KMS-11 (cell line): ENCODE measurements at regions not wholly inside any gene's neighbourhood (a gene's known extent, or its start where the extent isn't known, plus 50 kb on each side); places are given as distances from the start of the nearest gene placed in this dataset.

Experiments
- H2AFZ ChIP-seq: fragments of 200-600 bp; sonication (generic); 2 replicates; pipeline ENCODE4 v1.6.1; 2016; ENCODE audit warnings: antibody characterized with exemption, mixed run types, low read depth
- H3K27ac ChIP-seq: fragments of 200-600 bp; sonication (generic); 2 replicates; pipeline ENCODE4 v1.6.1; 2016; ENCODE audit warnings: mild to moderate bottlenecking, mixed run types
- H3K27me3 ChIP-seq: fragments of 200-600 bp; sonication (generic); 2 replicates; pipeline ENCODE4 v1.6.1; 2017; ENCODE audit warnings: mild to moderate bottlenecking, low read depth, mixed run types, moderate library complexity; ENCODE audit not compliant: insufficient read depth
- H3K36me3 ChIP-seq: fragments of 200-600 bp; sonication (generic); 2 replicates; pipeline ENCODE4 v1.6.1; 2017; ENCODE audit warnings: mild to moderate bottlenecking, mixed run types; ENCODE audit not compliant: insufficient read depth
- H3K4me1 ChIP-seq: fragments of 200-600 bp; sonication (generic); 2 replicates; pipeline ENCODE4 v1.6.1; 2016; ENCODE audit warnings: mild to moderate bottlenecking, low read depth, mixed run types; ENCODE audit not compliant: poor library complexity, severe bottlenecking
- H3K4me2 ChIP-seq: fragments of 200-600 bp; sonication (generic); 2 replicates; pipeline ENCODE4 v1.7.0; 2016; ENCODE audit warnings: mild to moderate bottlenecking, mixed run types
- H3K4me3 ChIP-seq: fragments of 200-600 bp; sonication (generic); IDR thresholded peaks from 2 replicates; pipeline ENCODE4 v1.6.1; 2017; ENCODE audit warnings: low read depth, low read length, mixed read lengths; ENCODE audit not compliant: insufficient read depth
- H3K79me2 ChIP-seq: fragments of 200-600 bp; sonication (generic); 2 replicates; pipeline ENCODE4 v1.6.1; 2016; ENCODE audit warnings: low read depth, mixed run types; ENCODE audit not compliant: insufficient read depth
- H3K9ac ChIP-seq: fragments of 200-600 bp; sonication (generic); 2 replicates; pipeline ENCODE4 v1.6.1; 2016; ENCODE audit warnings: mild to moderate bottlenecking, mixed run types
- H4K20me1 ChIP-seq: fragments of 200-600 bp; sonication (generic); 2 replicates; pipeline ENCODE4 v1.6.1; 2016; ENCODE audit warnings: mild to moderate bottlenecking, mixed run types; ENCODE audit not compliant: insufficient read depth
- CTCF ChIP-seq: fragments of 200-600 bp; sonication (generic); conservative IDR thresholded peaks from 2 replicates; pipeline ENCODE4 v1.6.1; 2017; ENCODE audit warnings: low read depth, mild to moderate bottlenecking, antibody characterized with exemption, low read length, moderate library complexity, mixed read lengths

GRCh38 chr7:25351761-25352160, 123.5 kb upstream of the NPVF start:
- H3K27me3 ChIP-seq, result no peaks in the 10 kb centered on the region
- H3K36me3 ChIP-seq, result no peaks in the 10 kb centered on the region
- H2AFZ ChIP-seq, result no peak overlapping the region
- TF ChIP-seq CTCF, result no peak
- no peak overlapping the region for H3K4me2 ChIP-seq
- no peaks in the 10 kb centered on the region for H4K20me1 ChIP-seq
- no peak overlapping the region for H3K4me3 ChIP-seq
- H3K27ac ChIP-seq, result no peak overlapping the region
- H3K79me2 ChIP-seq, result no peaks in the 10 kb centered on the region
- H3K4me1 ChIP-seq, result peaks cover 13% of the 10 kb centered on the region
- H3K9ac ChIP-seq, result no peak overlapping the region

- Histone ChIP-seq H3K4me3 (no peak overlapping the region), H3K4me2 (no peak overlapping the region), H3K79me2 (no peaks in the 10 kb centered on the region), H3K9ac (no peak overlapping the region), H3K27me3 (no peaks in the 10 kb centered on the region), H3K36me3 (no peaks in the 10 kb centered on the region), H3K4me1 (peaks cover 6% of the 10 kb centered on the region), H4K20me1 (no peaks in the 10 kb centered on the region), H3K27ac (no peak overlapping the region), H2AFZ (no peak overlapping the region)
- TF ChIP-seq CTCF, result no peak
Observed at GRCh38 chr7:25353196-25353595, 124.9 kb upstream of the NPVF start.

- Histone ChIP-seq H4K20me1 (no peaks in the 10 kb centered on the region), H3K4me2 (no peak overlapping the region), H3K9ac (no peak overlapping the region), H3K27me3 (no peaks in the 10 kb centered on the region), H3K36me3 (no peaks in the 10 kb centered on the region), H3K27ac (no peak overlapping the region), H3K4me3 (no peak overlapping the region), H2AFZ (no peak overlapping the region), H3K4me1 (peaks cover under 1% of the 10 kb centered on the region), H3K79me2 (no peaks in the 10 kb centered on the region)
- TF ChIP-seq CTCF, result no peak
Observed at GRCh38 chr7:25353732-25354131, 125.4 kb upstream of the NPVF start.

- Histone ChIP-seq H3K9ac (no peak overlapping the region), H3K4me3 (no peak overlapping the region), H4K20me1 (no peaks in the 10 kb centered on the region), H3K79me2 (no peaks in the 10 kb centered on the region), H2AFZ (no peak overlapping the region), H3K36me3 (no peaks in the 10 kb centered on the region), H3K4me2 (no peak overlapping the region), H3K27ac (no peak overlapping the region), H3K4me1 (no peaks in the 10 kb centered on the region), H3K27me3 (no peaks in the 10 kb centered on the region)
- no peak for TF ChIP-seq CTCF
Observed at GRCh38 chr7:25356534-25357151, 128.4 kb upstream of the NPVF start.
